ENCODE measurements at regions not wholly inside any gene's neighbourhood (a gene's known extent, or its start where the extent isn't known, plus 50 kb on each side); places are given as distances from the start of the nearest gene placed in this dataset.

- DNase-seq (ENCODE audit: low spot score in 2 of 2) (no peak), ATAC-seq (no peak)
- Mint-ChIP-seq H3K36me3 (no peaks in the 10 kb centered on the region), H3K4me1 (no peaks in the 10 kb centered on the region), H3K9me3 (no peaks in the 10 kb centered on the region), H3K4me3 (no peak overlapping the region), H3K27ac (no peak overlapping the region)
These were observed 179.6 kb downstream of the WSCD1 start for GRCh38 chr17:6249732-6250131.

DNA sequence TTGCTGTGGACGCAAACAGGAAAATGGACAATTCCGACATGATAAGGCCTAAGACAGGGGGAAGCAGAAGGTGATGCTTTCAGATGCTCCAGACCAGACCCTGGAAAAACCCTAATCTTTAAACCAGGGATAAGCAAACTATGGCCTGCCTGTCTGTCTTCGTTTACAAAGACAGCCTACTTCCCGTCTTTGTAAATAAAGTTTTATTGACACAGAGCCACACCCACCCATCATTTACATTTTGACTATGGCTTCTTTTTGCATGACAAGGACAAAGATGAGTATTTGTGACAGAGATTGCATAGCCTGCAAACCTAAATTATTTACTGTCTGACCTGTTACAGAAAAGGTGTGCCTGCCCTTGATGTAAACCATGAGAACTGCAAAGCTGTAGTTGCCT, 177.9 kb downstream of the WSCD1 start:
- no peak overlapping the region for H3K4me3 Mint-ChIP-seq
- no peaks in the 10 kb centered on the region for H3K4me1 Mint-ChIP-seq
- DNase-seq (ENCODE audit: low spot score in 2 of 2) (no peak), ATAC-seq (no peak)
- no peaks in the 10 kb centered on the region for H3K36me3 Mint-ChIP-seq
- no peaks in the 10 kb centered on the region for H3K9me3 Mint-ChIP-seq
- no peak overlapping the region for H3K27ac Mint-ChIP-seq

DNA sequence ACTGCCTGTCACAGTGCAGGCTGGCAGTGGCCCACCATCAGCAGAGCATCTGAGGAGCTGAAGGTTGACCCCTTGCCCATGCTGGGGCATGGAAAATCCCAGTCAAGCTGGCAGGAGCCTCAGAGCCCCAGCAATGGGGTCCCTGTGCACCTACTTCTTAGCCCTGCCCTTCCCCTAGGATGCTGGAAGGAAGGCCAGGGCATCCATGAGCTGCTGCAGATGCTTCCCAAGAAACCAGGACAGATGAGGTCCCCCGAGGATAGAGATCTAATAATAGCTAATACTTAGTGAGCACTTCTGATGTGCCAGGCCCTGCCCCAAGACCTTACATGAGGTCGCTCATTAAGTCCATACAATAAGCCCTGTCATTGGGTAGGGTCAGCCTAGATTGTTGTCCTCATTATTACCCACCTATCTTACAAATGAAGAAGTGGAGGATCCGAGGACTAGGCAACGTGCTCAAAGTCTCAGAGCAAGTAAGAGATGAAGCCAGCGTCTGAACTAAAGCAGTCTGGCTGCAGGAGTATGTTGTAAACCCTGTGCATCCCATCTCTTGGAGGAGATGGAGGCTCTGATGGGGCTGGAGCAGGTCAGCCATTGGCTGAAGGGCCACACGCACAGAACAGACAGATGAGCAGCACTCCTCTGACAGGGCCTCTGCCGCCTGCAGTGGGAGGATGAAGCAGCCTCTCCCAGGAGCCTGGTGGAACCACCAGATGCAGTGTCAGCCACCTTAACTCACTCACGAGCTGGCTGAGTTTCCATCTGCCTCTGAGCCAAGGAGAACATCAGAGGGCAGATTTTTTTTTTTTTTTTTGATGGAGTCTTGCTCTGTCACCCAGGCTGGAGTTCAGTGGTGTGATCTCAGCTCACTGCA, 175.4 kb downstream of the WSCD1 start:
- H3K4me3 Mint-ChIP-seq = no peak overlapping the region
- H3K4me1 Mint-ChIP-seq = no peaks in the 10 kb centered on the region

GRCh38 chr17:6244796-6245195, 174.6 kb downstream of the WSCD1 start:
- ATAC-seq (no peak), DNase-seq (ENCODE audit: low spot score in 2 of 2) (no peak)
- Mint-ChIP-seq H3K27ac (no peak overlapping the region), H3K36me3 (no peaks in the 10 kb centered on the region), H3K4me3 (no peak overlapping the region), H3K9me3 (no peaks in the 10 kb centered on the region), H3K4me1 (no peaks in the 10 kb centered on the region)

More for the DNA sequence above, 175.4 kb downstream of the WSCD1 start:
- ATAC-seq = no peak
- Mint-ChIP-seq H3K9me3 (no peaks in the 10 kb centered on the region), H3K36me3 (no peaks in the 10 kb centered on the region), H3K27ac (no peak overlapping the region)
- DNase-seq (ENCODE audit: low spot score in 2 of 2) = no peak

DNA sequence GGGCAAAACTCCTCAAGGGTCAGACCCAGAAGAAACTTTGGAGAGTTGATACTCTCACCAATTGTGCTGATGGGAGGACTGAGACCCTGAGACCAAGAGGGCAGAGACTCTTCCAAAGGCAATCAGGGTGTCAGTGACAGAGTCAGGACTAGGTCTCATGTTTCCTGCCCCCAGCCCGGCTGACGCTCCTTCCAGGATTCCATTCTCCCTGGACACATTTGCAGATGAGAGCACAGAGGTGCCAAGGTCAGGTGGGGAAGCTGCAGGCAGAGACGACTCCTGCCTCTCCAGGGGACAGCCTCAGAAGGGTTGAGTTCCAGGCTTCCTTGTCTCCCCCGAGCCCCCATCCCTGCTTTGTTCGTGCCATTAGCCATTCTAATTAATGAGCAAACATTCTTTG, 174.1 kb downstream of the WSCD1 start:
- H3K4me1 Mint-ChIP-seq = no peaks in the 10 kb centered on the region
- no peak overlapping the region for H3K4me3 Mint-ChIP-seq
- H3K27ac Mint-ChIP-seq = no peak overlapping the region
- no peaks in the 10 kb centered on the region for H3K9me3 Mint-ChIP-seq
- ATAC-seq = no peak
- no peaks in the 10 kb centered on the region for H3K36me3 Mint-ChIP-seq
- no peak for DNase-seq (ENCODE audit: low spot score in 2 of 2)

GRCh38 chr17:6243186-6243585, 173.0 kb downstream of the WSCD1 start:
- H3K4me3 Mint-ChIP-seq = no peak overlapping the region
- H3K9me3 Mint-ChIP-seq = no peaks in the 10 kb centered on the region
- DNase-seq (ENCODE audit: low spot score in 2 of 2) = no peak
- H3K27ac Mint-ChIP-seq = no peak overlapping the region
- H3K4me1 Mint-ChIP-seq = no peaks in the 10 kb centered on the region
- no peak for ATAC-seq
- H3K36me3 Mint-ChIP-seq = no peaks in the 10 kb centered on the region

DNA sequence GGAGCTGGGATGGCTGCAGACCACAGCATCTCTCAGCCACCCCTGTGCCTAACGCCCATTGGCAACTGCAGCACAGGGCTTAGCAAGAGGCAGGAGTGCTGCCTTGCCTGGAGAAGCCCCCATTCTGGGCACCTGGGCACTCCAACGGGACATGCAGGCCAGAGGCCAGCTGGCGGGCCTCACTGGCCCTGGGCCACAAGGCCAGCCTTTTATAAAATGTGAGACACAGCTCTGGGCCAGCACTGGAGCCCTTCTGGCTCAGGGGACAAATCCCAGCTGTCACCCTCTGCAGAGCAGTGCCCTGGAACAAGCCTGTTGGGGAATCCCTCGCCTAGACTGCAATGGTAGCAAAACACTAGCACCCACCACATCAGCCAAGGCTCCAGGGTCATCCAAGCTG, 171.8 kb downstream of the WSCD1 start:
- H3K4me1 Mint-ChIP-seq = no peaks in the 10 kb centered on the region
- no peak overlapping the region for H3K27ac Mint-ChIP-seq
- DNase-seq (ENCODE audit: low spot score in 2 of 2) = no peak
- ATAC-seq = no peak
- H3K36me3 Mint-ChIP-seq = no peaks in the 10 kb centered on the region
- no peaks in the 10 kb centered on the region for H3K9me3 Mint-ChIP-seq
- no peak overlapping the region for H3K4me3 Mint-ChIP-seq

DNA sequence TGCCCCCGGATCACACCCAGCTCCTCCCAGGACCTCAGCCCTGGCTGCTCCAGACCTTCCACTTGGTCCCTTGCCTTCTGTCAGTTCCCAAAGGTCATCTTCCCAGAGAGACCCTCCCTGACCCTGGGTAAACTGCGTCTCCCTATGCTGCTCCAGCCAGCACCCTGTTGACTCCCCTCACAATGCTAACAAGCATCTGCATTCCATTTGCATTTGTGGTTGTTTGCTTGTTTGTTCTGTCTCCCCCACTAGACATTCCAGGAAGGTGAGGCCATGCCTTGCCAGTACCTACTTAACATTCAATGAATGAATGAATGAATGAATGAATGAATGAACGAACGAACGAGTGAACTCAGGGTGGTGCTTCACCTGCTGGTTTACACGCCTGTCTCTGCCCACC, 171.2 kb downstream of the WSCD1 start:
- DNase-seq (ENCODE audit: low spot score in 2 of 2) (no peak), ATAC-seq (no peak)
- Mint-ChIP-seq H3K4me3 (no peak overlapping the region), H3K27ac (no peak overlapping the region), H3K36me3 (no peaks in the 10 kb centered on the region), H3K4me1 (no peaks in the 10 kb centered on the region), H3K9me3 (no peaks in the 10 kb centered on the region)

DNA sequence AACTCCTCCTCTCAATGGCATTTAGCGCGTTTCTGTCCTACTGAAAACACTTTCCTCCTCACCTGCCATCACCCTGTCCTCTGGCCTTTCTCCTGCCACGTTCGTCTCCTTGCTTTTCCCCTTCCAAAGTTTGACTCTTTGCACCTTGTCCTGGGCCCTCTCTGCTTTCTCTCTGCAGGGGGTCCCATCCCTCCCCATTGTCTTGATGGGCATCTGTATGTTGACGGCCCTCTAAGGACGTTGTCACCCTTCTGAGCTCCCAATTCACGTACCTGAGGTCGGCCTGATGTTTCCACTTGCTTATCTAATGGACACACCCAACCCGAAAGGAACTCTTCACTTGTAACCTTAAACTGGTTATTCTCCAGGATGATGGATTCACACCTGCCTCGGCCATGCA, 170.4 kb downstream of the WSCD1 start:
- H3K4me1 Mint-ChIP-seq = no peaks in the 10 kb centered on the region
- H3K4me3 Mint-ChIP-seq = no peak overlapping the region
- no peak overlapping the region for H3K27ac Mint-ChIP-seq
- H3K9me3 Mint-ChIP-seq = no peaks in the 10 kb centered on the region
- H3K36me3 Mint-ChIP-seq = no peaks in the 10 kb centered on the region
- DNase-seq (ENCODE audit: low spot score in 2 of 2) (no peak), ATAC-seq (no peak)

DNA sequence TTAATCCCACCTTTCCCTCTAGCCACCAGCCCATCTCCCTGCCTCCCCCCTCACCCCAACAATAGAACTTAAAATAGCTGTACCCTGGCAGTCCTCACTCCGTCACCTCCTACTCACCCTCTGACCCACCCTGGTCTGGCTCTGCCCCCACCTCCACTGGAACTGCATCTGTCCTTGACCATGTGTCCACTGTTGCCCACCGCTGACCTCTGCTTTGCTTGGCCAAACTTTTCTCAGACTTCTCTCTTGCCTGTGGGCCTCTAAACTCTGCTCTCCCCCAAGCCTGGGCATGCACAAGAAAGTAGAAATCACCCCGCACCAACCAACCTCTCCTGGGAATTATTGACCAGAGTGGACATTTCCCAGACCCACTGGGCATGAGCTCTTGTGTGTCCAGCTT, 169.8 kb downstream of the WSCD1 start:
- Mint-ChIP-seq H3K4me3 (no peak overlapping the region), H3K27ac (no peak overlapping the region), H3K4me1 (no peaks in the 10 kb centered on the region), H3K36me3 (no peaks in the 10 kb centered on the region), H3K9me3 (no peaks in the 10 kb centered on the region)
- no peak for DNase-seq (ENCODE audit: low spot score in 2 of 2)
- no peak for ATAC-seq

GRCh38 chr17:6239241-6239798, 169.1 kb downstream of the WSCD1 start:
- ATAC-seq (no peak), DNase-seq (ENCODE audit: low spot score in 2 of 2) (no peak)
- Mint-ChIP-seq H3K27ac (no peak overlapping the region), H3K4me3 (no peak overlapping the region), H3K36me3 (no peaks in the 10 kb centered on the region), H3K9me3 (no peaks in the 10 kb centered on the region), H3K4me1 (no peaks in the 10 kb centered on the region)

DNA sequence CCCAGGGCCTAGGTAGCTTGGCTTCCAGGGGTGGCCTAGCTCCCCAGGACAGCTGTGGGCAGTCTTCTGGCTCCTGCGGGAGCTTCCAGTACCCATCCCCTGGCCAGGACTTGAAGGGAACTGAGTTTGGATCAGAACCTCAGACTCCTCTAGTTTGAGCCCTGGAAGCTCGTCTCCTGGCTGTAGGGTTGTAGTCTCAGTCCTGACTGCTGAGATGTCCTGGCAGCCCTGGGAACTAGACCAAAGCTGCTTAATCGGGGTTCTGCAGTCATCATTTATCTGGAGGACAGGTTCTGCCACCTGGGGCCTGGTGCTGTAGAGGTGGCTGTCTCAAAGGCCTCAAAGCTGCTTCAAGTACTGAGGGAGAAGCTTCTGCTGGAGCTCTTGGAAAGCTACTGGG, 163.7 kb downstream of the WSCD1 start:
- Mint-ChIP-seq H3K27ac (no peak overlapping the region), H3K36me3 (no peaks in the 10 kb centered on the region), H3K9me3 (no peaks in the 10 kb centered on the region), H3K4me1 (no peaks in the 10 kb centered on the region), H3K4me3 (no peak overlapping the region)
- DNase-seq (ENCODE audit: low spot score in 2 of 2) (no peak), ATAC-seq (no peak)

DNA sequence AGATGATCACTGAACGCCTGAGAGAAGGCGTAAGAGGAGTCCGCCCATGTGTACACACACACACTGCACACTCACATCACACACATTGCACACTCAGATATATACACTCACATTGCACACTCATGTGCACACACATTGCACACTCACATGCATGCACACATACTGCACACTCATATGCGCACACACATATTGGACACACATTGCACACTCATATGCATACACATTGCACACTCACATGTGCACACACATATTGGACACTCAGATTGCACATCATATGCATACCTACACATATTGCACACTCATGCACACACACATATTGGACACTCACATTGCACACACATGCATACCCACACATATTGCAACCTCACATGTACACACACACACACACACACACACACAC, 163.2 kb downstream of the WSCD1 start:
- Mint-ChIP-seq H3K9me3 (no peaks in the 10 kb centered on the region), H3K4me1 (no peaks in the 10 kb centered on the region), H3K36me3 (no peaks in the 10 kb centered on the region), H3K27ac (no peak overlapping the region), H3K4me3 (no peak overlapping the region)
- ATAC-seq (peak; percentile 21), DNase-seq (ENCODE audit: low spot score in 2 of 2) (no peak)

DNA sequence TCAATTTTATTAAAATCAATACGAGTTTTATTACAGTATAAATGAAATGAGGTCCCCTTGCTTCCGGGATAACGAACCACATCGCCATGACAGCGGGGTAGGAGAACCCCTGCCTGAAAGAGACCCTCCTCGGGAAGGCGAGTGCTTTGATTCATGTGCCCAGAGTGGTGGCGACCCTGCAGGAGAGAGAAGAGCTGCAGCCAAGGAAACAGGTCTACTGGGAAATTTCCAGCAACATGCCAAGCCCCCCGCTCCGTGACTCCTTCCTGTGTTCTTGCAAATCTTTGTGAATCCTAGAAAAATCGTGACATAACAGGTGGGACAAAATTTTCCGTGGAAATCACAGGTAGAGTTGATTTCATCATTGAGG, 162.5 kb downstream of the WSCD1 start:
- ATAC-seq (no peak), DNase-seq (ENCODE audit: low spot score in 2 of 2) (no peak)
- Mint-ChIP-seq H3K27ac (no peak overlapping the region), H3K4me3 (no peak overlapping the region), H3K36me3 (no peaks in the 10 kb centered on the region), H3K9me3 (no peaks in the 10 kb centered on the region), H3K4me1 (no peaks in the 10 kb centered on the region)

- no peak for ATAC-seq
- H3K9me3 Mint-ChIP-seq = no peaks in the 10 kb centered on the region
- no peaks in the 10 kb centered on the region for H3K4me1 Mint-ChIP-seq
- DNase-seq (ENCODE audit: low spot score in 2 of 2) = no peak
- H3K27ac Mint-ChIP-seq = no peak overlapping the region
- no peaks in the 10 kb centered on the region for H3K36me3 Mint-ChIP-seq
- H3K4me3 Mint-ChIP-seq = no peak overlapping the region
These were observed 161.9 kb downstream of the WSCD1 start for GRCh38 chr17:6231886-6232731.

- no peak overlapping the region for H3K27ac Mint-ChIP-seq
- no peaks in the 10 kb centered on the region for H3K9me3 Mint-ChIP-seq
- DNase-seq (ENCODE audit: low spot score in 2 of 2) (no peak), ATAC-seq (no peak)
- H3K4me3 Mint-ChIP-seq = no peak overlapping the region
- no peaks in the 10 kb centered on the region for H3K36me3 Mint-ChIP-seq
- no peaks in the 10 kb centered on the region for H3K4me1 Mint-ChIP-seq
These were observed 161.3 kb downstream of the WSCD1 start for GRCh38 chr17:6231465-6231864.
